HL-60 (cell line): ENCODE measurements at regions not wholly inside any gene's neighbourhood (a gene's known extent, or its start where the extent isn't known, plus 50 kb on each side); places are given as distances from the start of the nearest gene placed in this dataset.
"Not testable (repeated sequence)": the region's sequence is repeated elsewhere in the genome, so short reads cannot be mapped to it uniquely, and the experiment has no call there.

Experiments
- POLR2AphosphoS5 ChIP-seq: IDR thresholded peaks from 2 replicates; pipeline ENCODE4 v1.6.1; 2012; ENCODE audit warnings: low read depth
- TF ChIP-seq, protein P1 (sequence below): IDR thresholded peaks from one replicate; pipeline ENCODE4 v1.5.1; 2011; ENCODE audit warnings: low read length, control low read depth, inconsistent platforms; ENCODE audit not compliant: insufficient read depth
- TF ChIP-seq, protein P2 (sequence below): IDR thresholded peaks from 2 replicates; pipeline ENCODE4 v1.6.1; 2012; ENCODE audit warnings: low read depth; ENCODE audit not compliant: insufficient replicate concordance

DNA sequence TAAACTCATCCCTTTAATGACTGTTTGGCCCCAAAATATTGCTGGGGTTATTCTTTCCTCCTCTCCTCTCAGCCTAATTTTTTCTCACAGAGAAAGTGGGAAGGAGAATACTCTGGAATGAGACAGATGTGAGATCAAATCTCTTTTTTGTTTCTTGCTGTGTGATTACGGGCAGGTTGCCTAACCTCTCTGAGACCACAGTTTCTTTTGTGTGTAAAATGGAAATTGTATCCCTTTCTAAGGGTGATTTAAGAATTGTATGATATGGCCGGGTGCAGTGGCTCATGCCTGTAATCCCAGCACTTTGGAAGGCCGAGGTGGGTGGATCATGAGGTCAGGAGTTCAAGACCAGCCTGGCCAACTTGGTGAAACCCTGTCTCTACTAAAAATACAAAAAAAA, 111.5 kb upstream of the MRPS22 start:
- TF ChIP-seq POLR2AphosphoS5: not testable (repeated sequence)
- TF ChIP-seq, protein P1, sequence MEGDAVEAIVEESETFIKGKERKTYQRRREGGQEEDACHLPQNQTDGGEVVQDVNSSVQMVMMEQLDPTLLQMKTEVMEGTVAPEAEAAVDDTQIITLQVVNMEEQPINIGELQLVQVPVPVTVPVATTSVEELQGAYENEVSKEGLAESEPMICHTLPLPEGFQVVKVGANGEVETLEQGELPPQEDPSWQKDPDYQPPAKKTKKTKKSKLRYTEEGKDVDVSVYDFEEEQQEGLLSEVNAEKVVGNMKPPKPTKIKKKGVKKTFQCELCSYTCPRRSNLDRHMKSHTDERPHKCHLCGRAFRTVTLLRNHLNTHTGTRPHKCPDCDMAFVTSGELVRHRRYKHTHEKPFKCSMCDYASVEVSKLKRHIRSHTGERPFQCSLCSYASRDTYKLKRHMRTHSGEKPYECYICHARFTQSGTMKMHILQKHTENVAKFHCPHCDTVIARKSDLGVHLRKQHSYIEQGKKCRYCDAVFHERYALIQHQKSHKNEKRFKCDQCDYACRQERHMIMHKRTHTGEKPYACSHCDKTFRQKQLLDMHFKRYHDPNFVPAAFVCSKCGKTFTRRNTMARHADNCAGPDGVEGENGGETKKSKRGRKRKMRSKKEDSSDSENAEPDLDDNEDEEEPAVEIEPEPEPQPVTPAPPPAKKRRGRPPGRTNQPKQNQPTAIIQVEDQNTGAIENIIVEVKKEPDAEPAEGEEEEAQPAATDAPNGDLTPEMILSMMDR: not testable (repeated sequence)
- TF ChIP-seq, protein P2, sequence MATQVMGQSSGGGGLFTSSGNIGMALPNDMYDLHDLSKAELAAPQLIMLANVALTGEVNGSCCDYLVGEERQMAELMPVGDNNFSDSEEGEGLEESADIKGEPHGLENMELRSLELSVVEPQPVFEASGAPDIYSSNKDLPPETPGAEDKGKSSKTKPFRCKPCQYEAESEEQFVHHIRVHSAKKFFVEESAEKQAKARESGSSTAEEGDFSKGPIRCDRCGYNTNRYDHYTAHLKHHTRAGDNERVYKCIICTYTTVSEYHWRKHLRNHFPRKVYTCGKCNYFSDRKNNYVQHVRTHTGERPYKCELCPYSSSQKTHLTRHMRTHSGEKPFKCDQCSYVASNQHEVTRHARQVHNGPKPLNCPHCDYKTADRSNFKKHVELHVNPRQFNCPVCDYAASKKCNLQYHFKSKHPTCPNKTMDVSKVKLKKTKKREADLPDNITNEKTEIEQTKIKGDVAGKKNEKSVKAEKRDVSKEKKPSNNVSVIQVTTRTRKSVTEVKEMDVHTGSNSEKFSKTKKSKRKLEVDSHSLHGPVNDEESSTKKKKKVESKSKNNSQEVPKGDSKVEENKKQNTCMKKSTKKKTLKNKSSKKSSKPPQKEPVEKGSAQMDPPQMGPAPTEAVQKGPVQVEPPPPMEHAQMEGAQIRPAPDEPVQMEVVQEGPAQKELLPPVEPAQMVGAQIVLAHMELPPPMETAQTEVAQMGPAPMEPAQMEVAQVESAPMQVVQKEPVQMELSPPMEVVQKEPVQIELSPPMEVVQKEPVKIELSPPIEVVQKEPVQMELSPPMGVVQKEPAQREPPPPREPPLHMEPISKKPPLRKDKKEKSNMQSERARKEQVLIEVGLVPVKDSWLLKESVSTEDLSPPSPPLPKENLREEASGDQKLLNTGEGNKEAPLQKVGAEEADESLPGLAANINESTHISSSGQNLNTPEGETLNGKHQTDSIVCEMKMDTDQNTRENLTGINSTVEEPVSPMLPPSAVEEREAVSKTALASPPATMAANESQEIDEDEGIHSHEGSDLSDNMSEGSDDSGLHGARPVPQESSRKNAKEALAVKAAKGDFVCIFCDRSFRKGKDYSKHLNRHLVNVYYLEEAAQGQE: not testable (repeated sequence)
